Effector memory CD4-positive, alpha-beta T cell (primary cell): ENCODE measurements at regions not wholly inside any gene's neighbourhood (a gene's known extent, or its start where the extent isn't known, plus 50 kb on each side); places are given as distances from the start of the nearest gene placed in this dataset.

Experiments
- DNase-seq, 3 donors: peaks; one replicate each; pipeline ENCODE4 v3.0.0-alpha.2; 2020
- H3K27ac ChIP-seq: 2 replicates; pipeline ENCODE4 v1.7.0; 2013; ENCODE audit warnings: mild to moderate bottlenecking, low read length, moderate library complexity; ENCODE audit not compliant: insufficient read depth, poor library complexity, severe bottlenecking
- H3K27me3 ChIP-seq: replicated peaks from 2 replicates; pipeline ENCODE4 v1.7.0; 2013; ENCODE audit warnings: mild to moderate bottlenecking, low read length; ENCODE audit not compliant: insufficient read depth, control insufficient read depth, poor library complexity, severe bottlenecking
- H3K36me3 ChIP-seq: 2 replicates; pipeline ENCODE4 v1.7.0; 2013; ENCODE audit warnings: mild to moderate bottlenecking, low read length, moderate library complexity; ENCODE audit not compliant: control insufficient read depth, insufficient read depth
- H3K4me1 ChIP-seq: 2 replicates; pipeline ENCODE4 v1.7.0; 2013; ENCODE audit warnings: low read length, mild to moderate bottlenecking; ENCODE audit not compliant: control insufficient read depth, insufficient read depth, poor library complexity, severe bottlenecking
- H3K4me3 ChIP-seq: 2 replicates; pipeline ENCODE4 v1.7.0; 2013; ENCODE audit warnings: low read length, low read depth, mild to moderate bottlenecking; ENCODE audit not compliant: insufficient read depth, poor library complexity, severe bottlenecking
- H3K9me3 ChIP-seq: 2 replicates; pipeline ENCODE4 v1.7.0; 2013; ENCODE audit warnings: mild to moderate bottlenecking, low read length, moderate library complexity; ENCODE audit not compliant: control insufficient read depth

- Histone ChIP-seq H3K9me3 (no peaks in the 10 kb centered on the region), H3K27ac (no peak overlapping the region), H3K27me3 (no peaks in the 10 kb centered on the region), H3K4me3 (no peak overlapping the region), H3K4me1 (no peaks in the 10 kb centered on the region), H3K36me3 (no peaks in the 10 kb centered on the region)
- DNase-seq = no peak
Observed at GRCh38 chr5:125317536-125317995, 571.1 kb upstream of the ZNF608 start.

DNA sequence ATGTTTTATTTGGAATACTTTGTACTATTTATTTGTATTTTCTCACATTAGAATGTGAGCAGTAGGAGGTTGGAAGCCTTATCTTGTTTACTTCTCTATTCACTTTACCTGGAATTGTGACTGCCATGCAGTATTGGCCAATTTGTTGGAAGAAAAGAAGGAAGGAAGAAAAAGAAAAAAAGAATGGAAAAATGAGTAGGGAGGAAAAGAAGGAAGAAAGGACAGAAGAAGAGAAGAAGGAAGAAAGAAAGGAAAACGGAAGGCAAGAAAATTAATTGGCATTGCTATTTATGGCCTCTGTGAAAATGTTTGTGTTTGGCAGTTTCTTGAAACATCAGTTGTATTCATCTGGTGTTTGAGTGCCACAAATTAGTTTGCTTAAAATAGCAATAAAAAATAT, 575.2 kb upstream of the ZNF608 start:
- no peaks in the 10 kb centered on the region for H3K27me3 ChIP-seq
- no peak overlapping the region for H3K4me3 ChIP-seq
- no peaks in the 10 kb centered on the region for H3K4me1 ChIP-seq
- H3K27ac ChIP-seq = no peak overlapping the region
- no peaks in the 10 kb centered on the region for H3K9me3 ChIP-seq
- H3K36me3 ChIP-seq = no peaks in the 10 kb centered on the region
- no peak for DNase-seq

DNA sequence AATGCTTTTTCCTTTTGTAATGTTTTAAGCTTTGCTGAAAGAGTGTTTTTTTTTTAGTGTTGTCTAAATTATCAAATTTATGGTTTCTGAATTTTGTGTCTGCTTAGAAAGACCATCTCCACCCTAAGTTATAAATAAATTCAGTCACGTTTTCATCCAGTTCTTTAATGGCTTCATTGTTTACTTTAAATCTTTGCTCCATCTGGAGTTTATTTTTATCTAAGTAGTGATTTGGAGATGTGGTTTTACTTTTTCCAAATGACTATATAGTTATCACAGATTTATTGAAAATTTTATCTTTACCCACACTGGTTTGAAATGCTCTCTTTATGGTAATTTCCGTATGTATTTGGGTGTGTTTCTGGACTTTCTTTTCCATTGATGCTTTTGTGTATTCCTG, 577.2 kb upstream of the ZNF608 start:
- H3K27ac ChIP-seq = no peak overlapping the region
- H3K27me3 ChIP-seq = no peaks in the 10 kb centered on the region
- DNase-seq = no peak
- no peak overlapping the region for H3K4me3 ChIP-seq
- no peaks in the 10 kb centered on the region for H3K36me3 ChIP-seq
- no peaks in the 10 kb centered on the region for H3K4me1 ChIP-seq
- H3K9me3 ChIP-seq = no peaks in the 10 kb centered on the region

GRCh38 chr5:125325488-125326149, 579.2 kb upstream of the ZNF608 start:
- no peaks in the 10 kb centered on the region for H3K27me3 ChIP-seq
- no peaks in the 10 kb centered on the region for H3K36me3 ChIP-seq
- no peaks in the 10 kb centered on the region for H3K9me3 ChIP-seq
- H3K4me1 ChIP-seq = no peaks in the 10 kb centered on the region
- H3K4me3 ChIP-seq = no peak overlapping the region
- no peak overlapping the region for H3K27ac ChIP-seq
- DNase-seq = no peak

DNA sequence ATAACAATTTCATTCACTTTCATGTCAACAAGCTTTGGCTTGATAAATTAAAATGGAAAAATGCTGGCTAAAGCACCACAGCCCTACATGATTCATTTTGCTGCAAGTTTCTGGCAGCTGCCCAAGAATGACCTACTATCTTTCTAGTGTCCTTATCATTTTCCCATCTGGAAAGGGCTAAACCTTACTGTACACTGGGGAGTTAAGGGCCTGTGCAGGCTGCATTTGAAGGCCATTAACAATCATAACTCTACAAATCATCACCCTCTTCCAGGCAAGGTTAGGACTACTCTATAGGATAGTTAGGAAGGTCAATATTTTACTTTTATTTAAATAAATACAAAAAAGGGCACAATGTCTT, 579.7 kb upstream of the ZNF608 start:
- H3K27ac ChIP-seq = no peak overlapping the region
- H3K4me1 ChIP-seq = no peaks in the 10 kb centered on the region
- H3K27me3 ChIP-seq = no peaks in the 10 kb centered on the region
- H3K9me3 ChIP-seq = no peaks in the 10 kb centered on the region
- no peak for DNase-seq
- H3K36me3 ChIP-seq = no peaks in the 10 kb centered on the region
- H3K4me3 ChIP-seq = no peak overlapping the region

GRCh38 chr5:125327676-125328075, 581.2 kb upstream of the ZNF608 start:
- DNase-seq = no peak
- Histone ChIP-seq H3K27me3 (no peaks in the 10 kb centered on the region), H3K36me3 (no peaks in the 10 kb centered on the region), H3K27ac (no peak overlapping the region), H3K4me1 (no peaks in the 10 kb centered on the region), H3K4me3 (no peak overlapping the region), H3K9me3 (no peaks in the 10 kb centered on the region)

- no peaks in the 10 kb centered on the region for H3K4me1 ChIP-seq
- DNase-seq = no peak
- H3K4me3 ChIP-seq = no peak overlapping the region
- H3K27ac ChIP-seq = no peak overlapping the region
- H3K27me3 ChIP-seq = no peaks in the 10 kb centered on the region
- H3K9me3 ChIP-seq = no peaks in the 10 kb centered on the region
- H3K36me3 ChIP-seq = no peaks in the 10 kb centered on the region
Observed at GRCh38 chr5:125331987-125332598, 585.7 kb upstream of the ZNF608 start.

GRCh38 chr5:125333416-125333815, 587.0 kb upstream of the ZNF608 start:
- DNase-seq = no peak
- no peaks in the 10 kb centered on the region for H3K36me3 ChIP-seq
- H3K4me1 ChIP-seq = no peaks in the 10 kb centered on the region
- no peaks in the 10 kb centered on the region for H3K9me3 ChIP-seq
- H3K4me3 ChIP-seq = no peak overlapping the region
- no peak overlapping the region for H3K27ac ChIP-seq
- H3K27me3 ChIP-seq = no peaks in the 10 kb centered on the region

DNA sequence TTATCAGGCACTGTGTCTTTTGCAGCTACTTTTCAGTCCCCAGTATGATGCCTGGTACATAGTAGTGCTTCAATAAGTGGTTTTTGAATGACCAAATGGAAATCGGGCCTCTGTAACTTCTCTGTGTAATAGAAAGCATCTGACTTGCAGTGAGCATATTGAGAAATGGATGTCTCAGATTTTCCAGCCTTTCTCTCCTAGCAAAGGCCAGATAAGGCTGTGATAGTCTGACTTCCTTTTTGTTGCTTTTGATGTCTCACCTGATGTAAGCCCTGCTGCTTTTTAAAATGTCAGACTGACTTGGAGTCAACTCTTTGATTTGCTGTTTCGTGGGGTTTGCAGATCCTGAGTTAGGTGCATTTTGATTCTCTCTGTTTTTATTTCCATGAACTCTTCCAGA, 590.0 kb upstream of the ZNF608 start:
- DNase-seq = no peak

GRCh38 chr5:125337294-125337693, 590.9 kb upstream of the ZNF608 start:
- Histone ChIP-seq H3K27ac (no peak overlapping the region), H3K27me3 (no peaks in the 10 kb centered on the region), H3K36me3 (no peaks in the 10 kb centered on the region), H3K9me3 (no peaks in the 10 kb centered on the region), H3K4me3 (no peak overlapping the region), H3K4me1 (no peaks in the 10 kb centered on the region)
- no peak for DNase-seq

More for the DNA sequence above, 590.0 kb upstream of the ZNF608 start:
- H3K4me1 ChIP-seq = no peaks in the 10 kb centered on the region
- H3K9me3 ChIP-seq = no peaks in the 10 kb centered on the region
- H3K4me3 ChIP-seq = no peak overlapping the region
- H3K27me3 ChIP-seq = no peaks in the 10 kb centered on the region
- H3K27ac ChIP-seq = no peak overlapping the region
- no peaks in the 10 kb centered on the region for H3K36me3 ChIP-seq
